H1 (cell line): ENCODE measurements at regions not wholly inside any gene's neighbourhood (a gene's known extent, or its start where the extent isn't known, plus 50 kb on each side); places are given as distances from the start of the nearest gene placed in this dataset.

Experiments used
- CTCF ChIA-PET: fragments of 300-600 bp; sonication (Branson Sonifier 250); formaldehyde crosslinking; loops from one replicate; lab custom pipeline; 2021; ENCODE audit not compliant: partially characterized antibody; lab: Charles Lee
- POLR2A ChIA-PET: fragments of 300-600 bp; sonication (Branson Sonifier 250); formaldehyde crosslinking; loops from one replicate; lab custom pipeline; 2021; ENCODE audit warnings: inconsistent platforms; ENCODE audit not compliant: partially characterized antibody; lab: Charles Lee
- DNase-seq, 2 experiments: peaks; one replicate each; pipeline versions ENCODE4 v3.0.0 to v3.0.0-alpha.2; 2010 to 2022; ENCODE audit warnings: low spot score in 2 of 2, low read depth in 1 of 2, mixed read lengths in 1 of 2
- FAIRE-seq: peaks from 2 replicates; lab custom pipeline; 2011; peaks lifted over from hg19 to GRCh38; lab: Jason Lieb, UNC
- H2AFZ ChIP-seq: 2 replicates; pipeline ENCODE4 v1.8.1; 2012; ENCODE audit warnings: low read length, inconsistent platforms
- H2AK5ac ChIP-seq: 2 replicates; pipeline ENCODE4 v1.6.1; 2013; ENCODE audit warnings: low read depth, low read length
- H2BK120ac ChIP-seq: replicated peaks from 2 replicates; pipeline ENCODE3; 2013; ENCODE audit warnings: low read depth, low read length, inconsistent platforms
- H2BK12ac ChIP-seq: 2 replicates; pipeline ENCODE4 v1.6.1; 2013; ENCODE audit warnings: low read depth, low read length
- H2BK15ac ChIP-seq: 2 replicates; pipeline ENCODE4 v1.6.1; 2013; ENCODE audit warnings: low read length
- H2BK20ac ChIP-seq: 2 replicates; pipeline ENCODE4 v1.6.1; 2013; ENCODE audit warnings: low read length
- H2BK5ac ChIP-seq: 2 replicates; pipeline ENCODE4 v1.6.1; 2013; ENCODE audit warnings: low read depth, low read length
- H3K14ac ChIP-seq: 2 replicates; pipeline ENCODE4 v1.6.1; 2013; ENCODE audit warnings: inconsistent platforms; ENCODE audit not compliant: insufficient read length
- H3K18ac ChIP-seq: 2 replicates; pipeline ENCODE4 v1.6.1; 2013; ENCODE audit warnings: low read length; ENCODE audit errors: extremely low read depth
- H3K23ac ChIP-seq: 2 replicates; pipeline ENCODE4 v1.6.1; 2013; ENCODE audit warnings: inconsistent platforms; ENCODE audit not compliant: insufficient read length
- H3K23me2 ChIP-seq: 2 replicates; pipeline ENCODE4 v1.6.1; 2013; ENCODE audit warnings: low read depth, low read length
- H3K27ac ChIP-seq: 2 replicates; pipeline ENCODE4 v1.6.1; 2011; ENCODE audit warnings: low read depth, low read length, inconsistent platforms
- H3K27me3 ChIP-seq, 4 experiments: replicated peaks in 1 of 4; 1 replicate in 1 of 4; 2 replicates in 3 of 4; pipeline versions ENCODE4 v1.6.1 to v1.8.1; 2011 to 2013; ENCODE audit warnings: low read length in 3 of 4, mild to moderate bottlenecking in 3 of 4, inconsistent platforms in 2 of 4, mixed read lengths in 2 of 4, moderate library complexity in 1 of 4; ENCODE audit not compliant: control insufficient read depth in 3 of 4, insufficient read depth in 3 of 4; ENCODE audit errors: extremely low read depth in 1 of 4
- H3K36me3 ChIP-seq, 4 experiments: 2 replicates each; pipeline versions ENCODE4 v1.6.1 to v1.8.1; 2011 to 2013; ENCODE audit warnings: mild to moderate bottlenecking in 4 of 4, low read length in 3 of 4, moderate library complexity in 2 of 4, control low read depth in 1 of 4, inconsistent platforms in 1 of 4; ENCODE audit not compliant: insufficient read depth in 4 of 4, control insufficient read depth in 2 of 4
- H3K4ac ChIP-seq: replicated peaks from 2 replicates; pipeline ENCODE3; 2013; ENCODE audit warnings: low read length, low read depth, mixed read lengths, inconsistent platforms; ENCODE audit not compliant: insufficient read length
- H3K4me1 ChIP-seq, 4 experiments: replicated peaks in 1 of 4; 1 replicate in 1 of 4; 2 replicates in 3 of 4; pipeline versions ENCODE4 v1.6.1 to v1.8.1; 2011 to 2013; ENCODE audit warnings: low read length in 3 of 4, inconsistent platforms in 2 of 4, mixed read lengths in 1 of 4; ENCODE audit not compliant: insufficient read depth in 4 of 4, control insufficient read depth in 3 of 4
- H3K4me2 ChIP-seq, 2 experiments: 2 replicates each; pipeline versions ENCODE4 v1.6.1 to v1.8.1; 2011 to 2013; ENCODE audit warnings: low read depth in 2 of 2, low read length in 2 of 2, control low read depth in 1 of 2, inconsistent platforms in 1 of 2, mild to moderate bottlenecking in 1 of 2; ENCODE audit not compliant: insufficient read depth in 1 of 2
- H3K4me3 ChIP-seq, 4 experiments: fragments of 200-600, 300-600 bp in 1 of 4; sonication (generic), shearing (Covaris generic), sonication (Bioruptor Twin) in 1 of 4; 2 replicates each; pipeline versions ENCODE4 v1.5.1 to v1.8.1; 2011 to 2016; ENCODE audit warnings: low read length in 4 of 4, low read depth in 3 of 4, control low read depth in 2 of 4, inconsistent platforms in 2 of 4, mild to moderate bottlenecking in 2 of 4, mixed read lengths in 1 of 4, moderate library complexity in 1 of 4; ENCODE audit not compliant: insufficient read depth in 2 of 4; ENCODE audit errors: extremely low read depth in 1 of 4
- H3K56ac ChIP-seq: replicated peaks from 2 replicates; pipeline ENCODE3; 2013; ENCODE audit warnings: low read depth, mild to moderate bottlenecking, mixed read lengths, low read length, inconsistent platforms; ENCODE audit not compliant: insufficient read length
- H3K79me1 ChIP-seq: 2 replicates; pipeline ENCODE4 v1.6.1; 2013; ENCODE audit warnings: low read depth, low read length, control low read depth
- H3K79me2 ChIP-seq, 2 experiments: 2 replicates each; pipeline versions ENCODE4 v1.6.1 to v1.8.1; 2012 to 2013; ENCODE audit warnings: low read length in 2 of 2, mild to moderate bottlenecking in 2 of 2, inconsistent platforms in 1 of 2; ENCODE audit not compliant: insufficient read depth in 2 of 2, control insufficient read depth in 1 of 2
- H3K9ac ChIP-seq, 4 experiments: replicated peaks in 1 of 4; 1 replicate in 1 of 4; 2 replicates in 3 of 4; pipeline versions ENCODE4 v1.6.1 to v1.8.1; 2011 to 2013; ENCODE audit warnings: low read depth in 3 of 4, low read length in 3 of 4, control low read depth in 2 of 4, mild to moderate bottlenecking in 2 of 4, moderate library complexity in 2 of 4, inconsistent platforms in 1 of 4; ENCODE audit errors: extremely low read depth in 1 of 4
- H3K9me3 ChIP-seq, 2 experiments: 2 replicates each; pipeline versions ENCODE4 v1.6.1 to v1.8.1; 2012 to 2013; ENCODE audit warnings: mild to moderate bottlenecking in 2 of 2, moderate library complexity in 2 of 2, control low read depth in 1 of 2, inconsistent platforms in 1 of 2, low read depth in 1 of 2, low read length in 1 of 2, mixed read lengths in 1 of 2; ENCODE audit not compliant: insufficient read depth in 2 of 2
- H4K20me1 ChIP-seq, 2 experiments: replicated peaks in 1 of 2; 2 replicates each; pipeline versions ENCODE3 to v1.8.1; 2011 to 2013; ENCODE audit warnings: inconsistent platforms in 2 of 2, low read length in 2 of 2, mild to moderate bottlenecking in 1 of 2; ENCODE audit not compliant: insufficient read depth in 2 of 2, control insufficient read depth in 1 of 2
- H4K5ac ChIP-seq: 2 replicates; pipeline ENCODE4 v1.6.1; 2013; ENCODE audit warnings: low read length, low read depth, mixed read lengths, inconsistent platforms; ENCODE audit not compliant: insufficient read length
- H4K8ac ChIP-seq: 2 replicates; pipeline ENCODE4 v1.8.0; 2013; ENCODE audit warnings: mild to moderate bottlenecking, moderate library complexity, low read length, inconsistent platforms; ENCODE audit not compliant: insufficient read depth; ENCODE audit errors: extremely low read depth
- H4K91ac ChIP-seq: replicated peaks from 2 replicates; pipeline ENCODE3; 2013; ENCODE audit warnings: low read length, mixed read lengths, inconsistent platforms; ENCODE audit not compliant: insufficient read length
- KDM5A ChIP-seq: fragments of 200-600 bp; IDR thresholded peaks from 2 replicates; pipeline ENCODE4 v1.7.1; 2012; ENCODE audit warnings: mild to moderate bottlenecking, low read length, inconsistent platforms, mixed read lengths

DNA sequence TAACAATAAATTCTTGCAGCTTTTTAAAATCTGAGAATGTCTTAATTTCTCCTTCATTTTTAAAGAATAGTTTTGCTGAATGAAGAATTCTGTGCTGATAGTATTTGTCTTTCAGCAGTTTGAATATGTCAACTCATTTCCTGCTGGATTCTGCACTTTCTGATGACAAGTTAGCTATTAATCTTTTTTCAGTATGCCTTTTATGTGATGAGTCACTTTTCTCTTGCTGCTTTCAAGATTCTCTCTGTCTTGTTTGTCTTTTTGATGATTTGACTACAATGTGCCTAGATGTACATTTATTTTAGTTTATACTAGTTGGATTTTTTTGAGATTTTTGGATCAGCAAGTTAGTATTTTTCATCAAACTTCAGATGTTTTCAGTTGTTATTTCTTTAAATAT is 87.9 kb upstream of the AVPR1A start:
- Histone ChIP-seq H3K4me3 (no peak overlapping the region), H3K36me3 (no peaks in the 10 kb centered on the region), H2AFZ (no peak overlapping the region), H3K56ac (no peak overlapping the region), H3K79me1 (no peaks in the 10 kb centered on the region), H2AK5ac (no peak overlapping the region), H3K27ac (no peak overlapping the region), H3K4ac (no peak overlapping the region), H3K27me3 (no peaks in the 10 kb centered on the region), H4K91ac (no peak overlapping the region), H4K5ac (no peak overlapping the region), H2BK12ac (no peak overlapping the region), H4K8ac (no peak overlapping the region), H3K4me1 (no peaks in the 10 kb centered on the region), H3K9me3 (peaks cover 10 to 13% of the 10 kb centered on the region in 2 experiments), H2BK20ac (no peak overlapping the region), H3K9ac (no peak overlapping the region), H4K20me1 (no peaks in the 10 kb centered on the region), H2BK120ac (no peak overlapping the region), H2BK5ac (no peak overlapping the region), H3K4me2 (no peak overlapping the region), H3K18ac (no peak overlapping the region), H3K23me2 (no peaks in the 10 kb centered on the region), H3K14ac (no peak overlapping the region), H3K79me2 (no peaks in the 10 kb centered on the region), H3K23ac (no peak overlapping the region), H2BK15ac (no peak overlapping the region)
- ChIA-PET CTCF (no interaction called here), POLR2A (no interaction called here)
- FAIRE-seq = no peak
- no peak for DNase-seq
- no peak for TF ChIP-seq KDM5A
